ENCODE measurements at regions not wholly inside any gene's neighbourhood (a gene's known extent, or its start where the extent isn't known, plus 50 kb on each side); places are given as distances from the start of the nearest gene placed in this dataset.

DNA sequence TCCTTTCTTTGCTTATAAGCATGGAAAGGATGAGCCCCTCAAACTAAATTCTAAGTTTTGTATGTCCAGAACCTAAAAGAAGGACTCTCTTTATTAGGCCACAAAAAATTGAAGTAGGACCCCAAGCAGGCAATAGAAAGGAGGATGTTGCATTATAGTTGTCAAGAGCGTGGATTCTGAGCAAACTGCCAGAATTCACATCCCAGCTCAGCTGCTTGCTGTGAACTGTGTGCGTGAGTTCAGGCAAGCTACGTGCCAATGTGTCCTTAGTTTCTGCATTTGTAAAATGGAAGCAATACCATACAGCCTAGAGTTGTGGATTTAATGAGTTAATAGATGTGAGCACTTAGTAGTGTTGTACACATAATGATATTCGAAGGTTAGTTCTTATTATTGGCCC, 70.6 kb upstream of the SLC44A1 start:
- H3K4me3 ChIP-seq: no peak overlapping the region
- no peak overlapping the region for H3K27ac ChIP-seq (ENCODE audit: extremely low read depth, low read depth, low read length)
- H3K9me3 ChIP-seq (replicated peaks; ENCODE audit: control insufficient read depth, insufficient read depth, low read depth, low read length): no peaks in the 10 kb centered on the region
- no TSS peak for BruUV-seq (replicated peaks)
- in situ Hi-C loops (cut with MboI): no loop called here
- H3K9me1 ChIP-seq (ENCODE audit: control insufficient read depth, insufficient read depth, low read length): no peaks in the 10 kb centered on the region
- FAIRE-seq (no peak), ATAC-seq (no peak), DNase-seq (ENCODE audit: extremely low read depth in 1 of 4, low spot score in 3 of 4) (no peak)
- H3K36me3 ChIP-seq (ENCODE audit: control insufficient read depth, insufficient read depth, low read length): no peaks in the 10 kb centered on the region
- intact Hi-C loops (cut with micrococcal nuclease): no loop called here
- POLR2A ChIA-PET: no interaction called here
- no peaks in the 10 kb centered on the region for H4K20me1 ChIP-seq (replicated peaks; ENCODE audit: control insufficient read depth, insufficient read depth, low read length)
- H3K4me2 ChIP-seq (ENCODE audit: insufficient read depth, low read length): no peak overlapping the region
- 0% methylated on average over 4 of the region's 4 CpGs for WGBS (ENCODE audit: insufficient coverage, low coverage, missing lambda C conversion rate)
- no peaks in the 10 kb centered on the region for H3K4me1 ChIP-seq (replicated peaks in 1 of 2; ENCODE audit: control insufficient read depth in 2 of 2, insufficient read depth in 2 of 2, low read length in 2 of 2)
- no peaks in the 10 kb centered on the region for H3K27me3 ChIP-seq (ENCODE audit: control insufficient read depth in 2 of 2, insufficient read depth in 2 of 2, low read length in 2 of 2)
- H2AFZ ChIP-seq (ENCODE audit: low read depth, low read length): no peak overlapping the region
- no peak overlapping the region for H3K9ac ChIP-seq (ENCODE audit: insufficient read depth in 1 of 2, low read depth in 2 of 2, low read length in 2 of 2)
- CTCF ChIA-PET (ENCODE audit: low intra/inter-chr PET ratio): no interaction called here
- H3K79me2 ChIP-seq (ENCODE audit: control insufficient read depth, insufficient read depth, low read length): no peaks in the 10 kb centered on the region
- TF ChIP-seq SAP30 (IDR thresholded peaks at IDR 0.05; ENCODE audit: borderline replicate concordance, insufficient read depth, low read depth, low read length, poor library complexity, severe bottlenecking): no peak
- TF ChIP-seq HNRNPH1 (optimal IDR thresholded peaks at IDR 0.05; ENCODE audit: low read depth, low read length): no peak
- TF ChIP-seq, protein P1, sequence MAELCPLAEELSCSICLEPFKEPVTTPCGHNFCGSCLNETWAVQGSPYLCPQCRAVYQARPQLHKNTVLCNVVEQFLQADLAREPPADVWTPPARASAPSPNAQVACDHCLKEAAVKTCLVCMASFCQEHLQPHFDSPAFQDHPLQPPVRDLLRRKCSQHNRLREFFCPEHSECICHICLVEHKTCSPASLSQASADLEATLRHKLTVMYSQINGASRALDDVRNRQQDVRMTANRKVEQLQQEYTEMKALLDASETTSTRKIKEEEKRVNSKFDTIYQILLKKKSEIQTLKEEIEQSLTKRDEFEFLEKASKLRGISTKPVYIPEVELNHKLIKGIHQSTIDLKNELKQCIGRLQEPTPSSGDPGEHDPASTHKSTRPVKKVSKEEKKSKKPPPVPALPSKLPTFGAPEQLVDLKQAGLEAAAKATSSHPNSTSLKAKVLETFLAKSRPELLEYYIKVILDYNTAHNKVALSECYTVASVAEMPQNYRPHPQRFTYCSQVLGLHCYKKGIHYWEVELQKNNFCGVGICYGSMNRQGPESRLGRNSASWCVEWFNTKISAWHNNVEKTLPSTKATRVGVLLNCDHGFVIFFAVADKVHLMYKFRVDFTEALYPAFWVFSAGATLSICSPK (IDR thresholded peaks at IDR 0.05; ENCODE audit: borderline replicate concordance): no peak
- no peak for TF ChIP-seq XRCC3 (IDR thresholded peaks at IDR 0.05)
- no peak for TF ChIP-seq SP2 (IDR thresholded peaks at IDR 0.05; ENCODE audit: extremely low read depth, low read depth, low read length, poor library complexity, severe bottlenecking)
- TF ChIP-seq ZBTB12 (CRISPR knock-in tag; IDR thresholded peaks at IDR 0.05): no peak
- TF ChIP-seq BMI1 (IDR thresholded peaks at IDR 0.05; ENCODE audit: low read length): no peak
- TF ChIP-seq ILK (tag; IDR thresholded peaks at IDR 0.05; ENCODE audit: borderline replicate concordance, low read depth): no peak
- TF ChIP-seq ZNF699 (CRISPR knock-in tag; IDR thresholded peaks at IDR 0.05; ENCODE audit: insufficient replicate concordance): no peak
- TF ChIP-seq, protein P2, sequence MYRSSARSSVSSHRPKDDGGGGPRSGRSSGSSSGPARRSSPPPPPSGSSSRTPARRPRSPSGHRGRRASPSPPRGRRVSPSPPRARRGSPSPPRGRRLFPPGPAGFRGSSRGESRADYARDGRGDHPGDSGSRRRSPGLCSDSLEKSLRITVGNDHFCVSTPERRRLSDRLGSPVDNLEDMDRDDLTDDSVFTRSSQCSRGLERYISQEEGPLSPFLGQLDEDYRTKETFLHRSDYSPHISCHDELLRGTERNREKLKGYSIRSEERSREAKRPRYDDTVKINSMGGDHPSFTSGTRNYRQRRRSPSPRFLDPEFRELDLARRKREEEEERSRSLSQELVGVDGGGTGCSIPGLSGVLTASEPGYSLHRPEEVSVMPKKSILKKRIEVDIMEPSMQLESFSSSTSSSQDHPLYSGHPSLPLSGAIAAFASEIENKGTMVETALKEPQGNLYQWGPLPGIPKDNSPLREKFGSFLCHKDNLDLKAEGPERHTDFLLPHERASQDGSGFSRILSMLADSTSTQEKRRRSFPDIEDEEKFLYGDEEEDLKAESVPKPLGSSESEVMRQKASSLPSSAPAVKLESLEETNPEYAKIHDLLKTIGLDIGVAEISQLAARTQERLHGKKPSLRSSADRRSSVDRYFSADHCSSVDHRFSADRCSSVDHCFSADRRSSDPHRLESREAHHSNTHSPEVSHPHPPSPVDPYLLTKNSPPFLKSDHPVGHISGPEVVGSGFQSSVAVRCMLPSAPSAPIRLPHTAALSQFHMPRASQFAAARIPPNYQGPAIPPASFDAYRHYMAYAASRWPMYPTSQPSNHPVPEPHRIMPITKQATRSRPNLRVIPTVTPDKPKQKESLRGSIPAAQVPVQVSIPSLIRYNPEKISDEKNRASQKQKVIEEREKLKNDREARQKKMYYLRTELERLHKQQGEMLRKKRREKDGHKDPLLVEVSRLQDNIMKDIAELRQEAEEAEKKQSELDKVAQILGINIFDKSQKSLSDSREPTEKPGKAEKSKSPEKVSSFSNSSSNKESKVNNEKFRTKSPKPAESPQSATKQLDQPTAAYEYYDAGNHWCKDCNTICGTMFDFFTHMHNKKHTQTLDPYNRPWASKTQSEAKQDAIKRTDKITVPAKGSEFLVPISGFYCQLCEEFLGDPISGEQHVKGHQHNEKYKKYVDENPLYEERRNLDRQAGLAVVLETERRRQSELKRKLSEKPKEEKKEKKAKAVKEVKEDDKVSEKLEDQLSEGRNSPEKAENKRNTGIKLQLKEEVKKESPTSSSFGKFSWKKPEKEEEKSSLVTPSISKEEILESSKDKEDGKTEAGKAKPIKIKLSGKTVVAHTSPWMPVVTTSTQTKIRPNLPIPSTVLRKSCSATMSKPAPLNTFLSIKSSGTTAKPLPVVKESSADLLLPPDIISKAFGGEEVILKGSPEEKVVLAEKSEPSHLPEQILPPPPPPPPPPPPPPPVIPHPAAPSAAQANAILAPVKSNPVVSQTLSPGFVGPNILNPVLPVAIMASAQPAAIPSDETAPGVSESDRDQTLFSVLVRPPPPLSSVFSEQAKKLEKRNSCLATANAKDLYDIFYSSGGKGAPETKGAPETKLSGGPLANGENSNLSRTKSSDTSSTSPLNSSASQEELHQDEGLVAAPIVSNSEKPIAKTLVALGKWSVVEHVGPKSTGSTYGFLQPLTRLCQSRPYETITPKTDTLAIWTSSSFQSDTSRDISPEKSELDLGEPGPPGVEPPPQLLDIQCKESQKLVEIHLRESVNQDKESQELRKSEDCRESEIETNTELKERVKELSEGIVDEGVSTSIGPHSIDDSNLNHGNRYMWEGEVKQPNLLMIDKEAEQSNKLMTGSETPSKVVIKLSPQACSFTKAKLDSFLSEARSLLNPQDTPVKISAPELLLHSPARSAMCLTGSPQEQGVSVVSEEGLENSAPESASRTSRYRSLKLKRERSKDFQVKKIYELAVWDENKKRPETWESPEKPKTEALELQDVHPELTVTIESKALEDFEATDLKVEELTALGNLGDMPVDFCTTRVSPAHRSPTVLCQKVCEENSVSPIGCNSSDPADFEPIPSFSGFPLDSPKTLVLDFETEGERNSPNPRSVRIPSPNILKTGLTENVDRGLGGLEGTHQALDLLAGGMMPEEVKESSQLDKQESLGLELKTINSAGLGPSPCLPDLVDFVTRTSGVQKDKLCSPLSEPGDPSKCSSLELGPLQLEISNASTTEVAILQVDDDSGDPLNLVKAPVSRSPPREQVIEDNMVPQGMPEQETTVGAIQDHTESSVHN (IDR thresholded peaks at IDR 0.05; ENCODE audit: borderline replicate concordance in 1 of 2, low read depth in 1 of 2): no peak
- no peak for TF ChIP-seq SNIP1 (IDR thresholded peaks at IDR 0.05; ENCODE audit: low read depth)
- TF ChIP-seq ZFX (CRISPR knock-in tag; IDR thresholded peaks at IDR 0.05): no peak

All from K562 (cell line).